ENCODE measurements at regions not wholly inside any gene's neighbourhood (a gene's known extent, or its start where the extent isn't known, plus 50 kb on each side); places are given as distances from the start of the nearest gene placed in this dataset.

- Histone ChIP-seq H3K36me3 (replicated peaks) (no peaks in the 10 kb centered on the region), H3K4me3 (ENCODE audit: low read depth, low read length) (no peak overlapping the region), H3K27ac (peak overlapping the region; percentile 41), H3K27me3 (replicated peaks) (no peaks in the 10 kb centered on the region)
- TF ChIP-seq CTCF (IDR thresholded peaks at IDR 0.05; ENCODE audit: low read depth, low read length, missing control alignments) = no peak
- in situ Hi-C loops (cut with HindIII; ENCODE audit: low pct_ligation_motif_present, low sequenced_read_pairs) = no loop called here
- DNase-seq = peak; percentile 45
Observed at GRCh38 chr3:76138921-76139320, 353.6 kb upstream of the ZNF717 start.

- Histone ChIP-seq H3K27me3 (replicated peaks) (no peaks in the 10 kb centered on the region), H3K36me3 (replicated peaks) (no peaks in the 10 kb centered on the region), H3K27ac (no peak overlapping the region), H3K4me3 (ENCODE audit: low read depth, low read length) (no peak overlapping the region)
- in situ Hi-C loops (cut with HindIII; ENCODE audit: low pct_ligation_motif_present, low sequenced_read_pairs) = no loop called here
- TF ChIP-seq CTCF (IDR thresholded peaks at IDR 0.05; ENCODE audit: low read depth, low read length, missing control alignments) = no peak
- DNase-seq = no peak
Observed at GRCh38 chr3:76147846-76148245, 362.5 kb upstream of the ZNF717 start.

- TF ChIP-seq CTCF (IDR thresholded peaks at IDR 0.05; ENCODE audit: low read depth, low read length, missing control alignments) = no peak
- no peaks in the 10 kb centered on the region for H3K27me3 ChIP-seq (replicated peaks)
- DNase-seq = no peak
- in situ Hi-C loops (cut with HindIII; ENCODE audit: low pct_ligation_motif_present, low sequenced_read_pairs) = no loop called here
- no peak overlapping the region for H3K4me3 ChIP-seq (ENCODE audit: low read depth, low read length)
- no peak overlapping the region for H3K27ac ChIP-seq
- no peaks in the 10 kb centered on the region for H3K36me3 ChIP-seq (replicated peaks)
Observed at GRCh38 chr3:76152028-76152427, 366.7 kb upstream of the ZNF717 start.

GRCh38 chr3:76161856-76162255 is 376.5 kb upstream of the ZNF717 start:
- DNase-seq = no peak
- H3K4me3 ChIP-seq (ENCODE audit: low read depth, low read length) = no peak overlapping the region
- no peak for TF ChIP-seq CTCF (IDR thresholded peaks at IDR 0.05; ENCODE audit: low read depth, low read length, missing control alignments)
- no peak overlapping the region for H3K27ac ChIP-seq
- in situ Hi-C loops (cut with HindIII; ENCODE audit: low pct_ligation_motif_present, low sequenced_read_pairs) = no loop called here
- no peaks in the 10 kb centered on the region for H3K36me3 ChIP-seq (replicated peaks)
- H3K27me3 ChIP-seq (replicated peaks) = no peaks in the 10 kb centered on the region

GRCh38 chr3:76171647-76172046 is 386.3 kb upstream of the ZNF717 start:
- in situ Hi-C loops (cut with HindIII; ENCODE audit: low pct_ligation_motif_present, low sequenced_read_pairs) = no loop called here
- Histone ChIP-seq H3K27ac (no peak overlapping the region), H3K27me3 (replicated peaks) (no peaks in the 10 kb centered on the region), H3K36me3 (replicated peaks) (no peaks in the 10 kb centered on the region), H3K4me3 (ENCODE audit: low read depth, low read length) (no peak overlapping the region)
- no peak for DNase-seq
- TF ChIP-seq CTCF (IDR thresholded peaks at IDR 0.05; ENCODE audit: low read depth, low read length, missing control alignments) = no peak

GRCh38 chr3:76177610-76178009 is 392.3 kb upstream of the ZNF717 start:
- H3K27ac ChIP-seq = no peak overlapping the region
- no peaks in the 10 kb centered on the region for H3K36me3 ChIP-seq (replicated peaks)
- TF ChIP-seq CTCF (IDR thresholded peaks at IDR 0.05; ENCODE audit: low read depth, low read length, missing control alignments) = no peak
- no peaks in the 10 kb centered on the region for H3K27me3 ChIP-seq (replicated peaks)
- H3K4me3 ChIP-seq (ENCODE audit: low read depth, low read length) = no peak overlapping the region
- in situ Hi-C loops (cut with HindIII; ENCODE audit: low pct_ligation_motif_present, low sequenced_read_pairs) = no loop called here
- DNase-seq = no peak

Data from brain microvascular endothelial cell (primary cell).